ENCODE measurements at regions not wholly inside any gene's neighbourhood (a gene's known extent, or its start where the extent isn't known, plus 50 kb on each side); places are given as distances from the start of the nearest gene placed in this dataset.
"Not testable (repeated sequence)": the region's sequence is repeated elsewhere in the genome, so short reads cannot be mapped to it uniquely, and the experiment has no call there.

GRCh38 chr18:54662986-54663385 is 71.9 kb downstream of the DYNAP start:
- H3K4me3 ChIP-seq (ENCODE audit: low read depth in 1 of 2, low read length in 2 of 2), result no peak overlapping the region
- no peaks in the 10 kb centered on the region for H3K4me1 ChIP-seq (ENCODE audit: insufficient read depth, low read length)
- H3K4me2 ChIP-seq (ENCODE audit: insufficient read depth, low read length), result no peak overlapping the region
- peaks cover 4% of the 10 kb centered on the region for H3K27me3 ChIP-seq (ENCODE audit: insufficient read depth, low read length, poor library complexity)
- no peak overlapping the region for H2AFZ ChIP-seq (ENCODE audit: low read depth, low read length)
- H3K36me3 ChIP-seq (ENCODE audit: insufficient read depth, low read length), result no peaks in the 10 kb centered on the region
- TF ChIP-seq EZH2 (IDR thresholded peaks at IDR 0.05; ENCODE audit: borderline replicate concordance, low read depth, low read length, severe bottlenecking), result no peak
- TF ChIP-seq, protein P1, sequence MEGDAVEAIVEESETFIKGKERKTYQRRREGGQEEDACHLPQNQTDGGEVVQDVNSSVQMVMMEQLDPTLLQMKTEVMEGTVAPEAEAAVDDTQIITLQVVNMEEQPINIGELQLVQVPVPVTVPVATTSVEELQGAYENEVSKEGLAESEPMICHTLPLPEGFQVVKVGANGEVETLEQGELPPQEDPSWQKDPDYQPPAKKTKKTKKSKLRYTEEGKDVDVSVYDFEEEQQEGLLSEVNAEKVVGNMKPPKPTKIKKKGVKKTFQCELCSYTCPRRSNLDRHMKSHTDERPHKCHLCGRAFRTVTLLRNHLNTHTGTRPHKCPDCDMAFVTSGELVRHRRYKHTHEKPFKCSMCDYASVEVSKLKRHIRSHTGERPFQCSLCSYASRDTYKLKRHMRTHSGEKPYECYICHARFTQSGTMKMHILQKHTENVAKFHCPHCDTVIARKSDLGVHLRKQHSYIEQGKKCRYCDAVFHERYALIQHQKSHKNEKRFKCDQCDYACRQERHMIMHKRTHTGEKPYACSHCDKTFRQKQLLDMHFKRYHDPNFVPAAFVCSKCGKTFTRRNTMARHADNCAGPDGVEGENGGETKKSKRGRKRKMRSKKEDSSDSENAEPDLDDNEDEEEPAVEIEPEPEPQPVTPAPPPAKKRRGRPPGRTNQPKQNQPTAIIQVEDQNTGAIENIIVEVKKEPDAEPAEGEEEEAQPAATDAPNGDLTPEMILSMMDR (IDR thresholded peaks at IDR 0.05; ENCODE audit: borderline replicate concordance, extremely low read depth, low read length, poor library complexity, severe bottlenecking), result no peak
- H3K79me2 ChIP-seq (ENCODE audit: insufficient read depth, low read length), result no peaks in the 10 kb centered on the region
- no peak for DNase-seq
- H3K27ac ChIP-seq (ENCODE audit: low read length), result no peak overlapping the region
- H4K20me1 ChIP-seq (ENCODE audit: insufficient read depth, low read length), result no peaks in the 10 kb centered on the region
- no peaks in the 10 kb centered on the region for H3K9me3 ChIP-seq (ENCODE audit: insufficient read depth, low read length, severe bottlenecking)
- no peak overlapping the region for H3K9ac ChIP-seq (ENCODE audit: low read depth, low read length)
- no peak for ATAC-seq (ENCODE audit: insufficient read depth, low read depth)

GRCh38 chr18:54669701-54670100 is 78.7 kb downstream of the DYNAP start:
- H3K4me2 ChIP-seq (ENCODE audit: insufficient read depth, low read length); H3K4me3 ChIP-seq (ENCODE audit: low read depth in 1 of 2, low read length in 2 of 2); H3K27ac ChIP-seq (ENCODE audit: low read length); H3K79me2 ChIP-seq (ENCODE audit: insufficient read depth, low read length); H3K9me3 ChIP-seq (ENCODE audit: insufficient read depth, low read length, severe bottlenecking); H3K4me1 ChIP-seq (ENCODE audit: insufficient read depth, low read length); H4K20me1 ChIP-seq (ENCODE audit: insufficient read depth, low read length); H3K9ac ChIP-seq (ENCODE audit: low read depth, low read length); H3K36me3 ChIP-seq (ENCODE audit: insufficient read depth, low read length); ATAC-seq (ENCODE audit: insufficient read depth, low read depth); DNase-seq; H2AFZ ChIP-seq (ENCODE audit: low read depth, low read length); H3K27me3 ChIP-seq (ENCODE audit: insufficient read depth, low read length, poor library complexity): not testable (repeated sequence)

GRCh38 chr18:54671291-54671881 is 80.3 kb downstream of the DYNAP start:
- H3K4me3 ChIP-seq (ENCODE audit: low read depth in 1 of 2, low read length in 2 of 2), result no peak overlapping the region
- no peak overlapping the region for H2AFZ ChIP-seq (ENCODE audit: low read depth, low read length)
- no peaks in the 10 kb centered on the region for H3K79me2 ChIP-seq (ENCODE audit: insufficient read depth, low read length)
- DNase-seq (no peak), ATAC-seq (ENCODE audit: insufficient read depth, low read depth) (no peak)
- no peak overlapping the region for H3K4me2 ChIP-seq (ENCODE audit: insufficient read depth, low read length)
- no peaks in the 10 kb centered on the region for H3K36me3 ChIP-seq (ENCODE audit: insufficient read depth, low read length)
- H4K20me1 ChIP-seq (ENCODE audit: insufficient read depth, low read length), result no peaks in the 10 kb centered on the region
- H3K9ac ChIP-seq (ENCODE audit: low read depth, low read length), result no peak overlapping the region
- TF ChIP-seq, protein P1 (IDR thresholded peaks at IDR 0.05; ENCODE audit: borderline replicate concordance, extremely low read depth, low read length, poor library complexity, severe bottlenecking), result peak; percentile 59
- no peak for TF ChIP-seq EZH2 (IDR thresholded peaks at IDR 0.05; ENCODE audit: borderline replicate concordance, low read depth, low read length, severe bottlenecking)
- no peaks in the 10 kb centered on the region for H3K4me1 ChIP-seq (ENCODE audit: insufficient read depth, low read length)
- H3K27ac ChIP-seq (ENCODE audit: low read length), result no peak overlapping the region
- no peaks in the 10 kb centered on the region for H3K9me3 ChIP-seq (ENCODE audit: insufficient read depth, low read length, severe bottlenecking)
- H3K27me3 ChIP-seq (ENCODE audit: insufficient read depth, low read length, poor library complexity), result no peaks in the 10 kb centered on the region

DNA sequence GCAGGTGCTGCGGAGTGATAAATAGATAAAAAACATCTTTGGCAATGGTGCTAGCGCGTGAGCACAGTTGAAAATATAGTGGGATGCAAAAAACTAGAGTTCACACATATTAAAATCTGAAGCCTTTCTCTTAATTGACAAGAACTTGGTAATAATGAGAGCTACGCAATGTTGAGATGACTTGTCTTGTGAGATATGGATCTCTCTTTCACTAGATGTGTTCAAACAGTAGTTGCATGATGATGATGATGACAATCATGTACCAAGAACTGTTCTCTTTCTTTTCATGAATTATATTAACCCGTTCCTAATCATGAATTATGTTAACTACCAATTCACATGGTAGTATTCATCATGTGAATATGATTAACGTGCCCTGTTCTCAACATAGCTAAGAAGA is 81.1 kb downstream of the DYNAP start:
- Histone ChIP-seq H3K27ac (ENCODE audit: low read length) (no peak overlapping the region), H2AFZ (ENCODE audit: low read depth, low read length) (no peak overlapping the region), H3K27me3 (ENCODE audit: insufficient read depth, low read length, poor library complexity) (no peaks in the 10 kb centered on the region), H3K4me3 (ENCODE audit: low read depth in 1 of 2, low read length in 2 of 2) (no peak overlapping the region), H4K20me1 (ENCODE audit: insufficient read depth, low read length) (no peaks in the 10 kb centered on the region), H3K79me2 (ENCODE audit: insufficient read depth, low read length) (no peaks in the 10 kb centered on the region), H3K4me1 (ENCODE audit: insufficient read depth, low read length) (no peaks in the 10 kb centered on the region), H3K36me3 (ENCODE audit: insufficient read depth, low read length) (no peaks in the 10 kb centered on the region), H3K9ac (ENCODE audit: low read depth, low read length) (no peak overlapping the region), H3K4me2 (ENCODE audit: insufficient read depth, low read length) (no peak overlapping the region), H3K9me3 (ENCODE audit: insufficient read depth, low read length, severe bottlenecking) (no peaks in the 10 kb centered on the region)
- DNase-seq, result no peak
- no peak for TF ChIP-seq EZH2 (IDR thresholded peaks at IDR 0.05; ENCODE audit: borderline replicate concordance, low read depth, low read length, severe bottlenecking)
- TF ChIP-seq, protein P1 (IDR thresholded peaks at IDR 0.05; ENCODE audit: borderline replicate concordance, extremely low read depth, low read length, poor library complexity, severe bottlenecking), result peak; percentile 2
- no peak for ATAC-seq (ENCODE audit: insufficient read depth, low read depth)

Data from DND-41 (cell line).